Liver (tissue), 8 donors: ENCODE measurements at regions not wholly inside any gene's neighbourhood (a gene's known extent, or its start where the extent isn't known, plus 50 kb on each side); places are given as distances from the start of the nearest gene placed in this dataset.

Experiments used
- DNase-seq: peaks from one replicate; pipeline ENCODE4 v3.0.0-alpha.2; 2017; ENCODE audit warnings: low spot score
- H3K27ac ChIP-seq, 2 donors: one replicate each; pipeline ENCODE4 v1.7.0; 2013; ENCODE audit warnings: inconsistent platforms in 2 of 2, low read length in 2 of 2, control low read depth in 1 of 2, low read depth in 1 of 2, mild to moderate bottlenecking in 1 of 2
- H3K27me3 ChIP-seq, 4 donors: one replicate each; pipeline versions ENCODE4 v1.6.1 to v1.7.0; 2013; ENCODE audit warnings: low read length in 3 of 4, inconsistent platforms in 1 of 4, mild to moderate bottlenecking in 1 of 4, moderate library complexity in 1 of 4; ENCODE audit not compliant: control insufficient read depth in 4 of 4, insufficient read depth in 4 of 4
- H3K36me3 ChIP-seq, 4 donors: one replicate each; pipeline versions ENCODE4 v1.6.1 to v1.7.0; 2013; ENCODE audit warnings: low read length in 3 of 4, mild to moderate bottlenecking in 3 of 4, low read depth in 1 of 4, moderate library complexity in 1 of 4; ENCODE audit not compliant: control insufficient read depth in 4 of 4, insufficient read depth in 3 of 4
- H3K4me1 ChIP-seq, 4 donors: one replicate each; pipeline versions ENCODE4 v1.6.1 to v1.7.0; 2013; ENCODE audit warnings: low read length in 3 of 4, mild to moderate bottlenecking in 3 of 4, moderate library complexity in 1 of 4; ENCODE audit not compliant: control insufficient read depth in 4 of 4, insufficient read depth in 4 of 4
- H3K4me3 ChIP-seq, 3 donors: one replicate each; pipeline versions ENCODE4 v1.6.1 to v1.7.0; 2013; ENCODE audit warnings: low read length in 3 of 3, control low read depth in 1 of 3, low read depth in 1 of 3, mild to moderate bottlenecking in 1 of 3
- H3K9ac ChIP-seq, 2 donors: one replicate each; pipeline ENCODE4 v1.7.0; 2013; ENCODE audit warnings: low read length in 2 of 2, mild to moderate bottlenecking in 2 of 2, moderate library complexity in 2 of 2, control low read depth in 1 of 2, low read depth in 1 of 2
- H3K9me3 ChIP-seq, 4 donors: one replicate each; pipeline versions ENCODE4 v1.6.1 to v1.7.0; 2013; ENCODE audit warnings: low read length in 3 of 4; ENCODE audit not compliant: control insufficient read depth in 4 of 4
- EGR1 ChIP-seq, 2 donors: IDR thresholded peaks; 2 replicates each; pipeline ENCODE4 v1.6.1; 2016 to 2018; ENCODE audit warnings: antibody characterized with exemption in 2 of 2, low read depth in 2 of 2
- FOXA1 ChIP-seq: IDR thresholded peaks from 2 replicates; pipeline ENCODE4 v1.6.1; 2016; ENCODE audit warnings: antibody characterized with exemption
- FOXA2 ChIP-seq: IDR thresholded peaks from 2 replicates; pipeline ENCODE4 v1.6.1; 2016; ENCODE audit warnings: antibody characterized with exemption
- GABPA ChIP-seq, 2 donors: IDR thresholded peaks in 1 of 2; conservative IDR thresholded peaks in 1 of 2; 2 replicates each; pipeline ENCODE4 v1.6.1; 2016; ENCODE audit warnings: antibody characterized with exemption in 2 of 2, mild to moderate bottlenecking in 1 of 2, moderate library complexity in 1 of 2
- HNF4A ChIP-seq, 2 donors: conservative IDR thresholded peaks; 2 replicates each; pipeline ENCODE4 v1.6.1; 2016; ENCODE audit warnings: antibody characterized with exemption in 2 of 2, mild to moderate bottlenecking in 2 of 2
- HNF4G ChIP-seq: IDR thresholded peaks from 2 replicates; pipeline ENCODE4 v1.6.1; 2016; ENCODE audit warnings: antibody characterized with exemption
- JUND ChIP-seq, 2 donors: IDR thresholded peaks; 2 replicates each; pipeline ENCODE4 v1.6.1; 2016; ENCODE audit warnings: antibody characterized with exemption in 2 of 2
- NR2F2 ChIP-seq: IDR thresholded peaks from 2 replicates; pipeline ENCODE4 v1.6.1; 2016; ENCODE audit warnings: antibody characterized with exemption
- RAD21 ChIP-seq, 2 donors: IDR thresholded peaks; 2 replicates each; pipeline ENCODE4 v1.6.1; 2016; ENCODE audit warnings: antibody characterized with exemption in 2 of 2, mild to moderate bottlenecking in 2 of 2
- RXRA ChIP-seq, 2 donors: IDR thresholded peaks; 2 replicates each; pipeline ENCODE4 v1.6.1; 2017 to 2018; ENCODE audit warnings: antibody characterized with exemption in 2 of 2, mild to moderate bottlenecking in 1 of 2
- SP1 ChIP-seq: IDR thresholded peaks from 2 replicates; pipeline ENCODE4 v1.6.1; 2018; ENCODE audit warnings: antibody characterized with exemption, mild to moderate bottlenecking
- TAF1 ChIP-seq: conservative IDR thresholded peaks from 2 replicates; pipeline ENCODE4 v1.6.1; 2016; ENCODE audit warnings: antibody characterized with exemption, mild to moderate bottlenecking
- YY1 ChIP-seq: IDR thresholded peaks from 2 replicates; pipeline ENCODE4 v1.6.1; 2016; ENCODE audit warnings: antibody characterized with exemption, mild to moderate bottlenecking
- WGBS: extraction: QIAGEN DNeasy Blood & Tissue Kit; methylation state at CpG from one replicate; pipeline ENCODE4 v1.1.7; 2013; 5-methylcytosine and 5-hydroxymethylcytosine counted together
- TF ChIP-seq, protein P1 (sequence below): IDR thresholded peaks from 2 replicates; pipeline ENCODE4 v1.6.1; 2016; ENCODE audit warnings: antibody characterized with exemption
- TF ChIP-seq, protein P2 (sequence below): fragments of 150-350 bp; IDR thresholded peaks from 2 replicates; pipeline ENCODE4 v1.5.1; 2017; ENCODE audit warnings: improper control_type of control experiment, low read depth, low read length; ENCODE audit not compliant: missing input control
- TF ChIP-seq, protein P3 (sequence below): IDR thresholded peaks from 2 replicates; pipeline ENCODE4 v1.6.1; 2016; ENCODE audit warnings: antibody characterized with exemption
- TF ChIP-seq, protein P4 (sequence below): IDR thresholded peaks from 2 replicates; pipeline ENCODE4 v1.6.1; 2016; ENCODE audit warnings: antibody characterized with exemption, mild to moderate bottlenecking
- TF ChIP-seq, protein P5 (sequence below): IDR thresholded peaks from 2 replicates; pipeline ENCODE4 v1.6.1; 2016; ENCODE audit warnings: antibody characterized with exemption
- donor health status: healthy.
- donor health status: healthy.
- donor health status: healthy.
- donor health status: healthy.
- donor health status: healthy.

DNA sequence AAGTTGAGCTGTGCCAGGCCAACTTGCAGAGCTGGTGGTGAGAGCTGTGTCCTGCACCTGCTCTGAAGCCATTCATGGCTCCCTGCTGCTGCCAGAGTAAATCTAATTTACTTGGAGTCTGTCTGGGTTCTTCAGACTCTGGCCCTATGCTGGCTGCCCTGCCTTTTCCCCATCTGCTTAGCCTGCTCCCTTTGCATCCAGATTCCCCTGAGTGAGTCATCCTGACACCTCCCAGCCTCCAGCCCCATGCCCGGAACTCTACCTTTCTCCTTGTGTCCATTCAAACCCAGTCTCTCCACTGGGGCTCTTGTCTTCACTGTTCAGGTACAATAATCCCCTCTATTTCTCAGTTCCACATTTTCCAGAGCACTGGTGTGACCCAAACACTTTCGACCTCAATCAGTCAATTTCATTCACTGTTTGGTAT, 434.4 kb upstream of the ZMIZ1 start:
- Histone ChIP-seq H3K4me1 (peaks cover under 1 to 18% (median 13%) of the 10 kb centered on the region in 4 donors), H3K27me3 (no peaks in the 10 kb centered on the region), H3K9me3 (no peaks in the 10 kb centered on the region), H3K36me3 (no peaks in the 10 kb centered on the region), H3K9ac (no peak overlapping the region), H3K27ac (no peak overlapping the region), H3K4me3 (no peak overlapping the region)
- 89% methylated on average over 2 of the region's 2 CpGs for WGBS
- TF ChIP-seq, protein P1, sequence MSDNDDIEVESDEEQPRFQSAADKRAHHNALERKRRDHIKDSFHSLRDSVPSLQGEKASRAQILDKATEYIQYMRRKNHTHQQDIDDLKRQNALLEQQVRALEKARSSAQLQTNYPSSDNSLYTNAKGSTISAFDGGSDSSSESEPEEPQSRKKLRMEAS, result no peak
- no peak for TF ChIP-seq FOXA1
- TF ChIP-seq, protein P2, sequence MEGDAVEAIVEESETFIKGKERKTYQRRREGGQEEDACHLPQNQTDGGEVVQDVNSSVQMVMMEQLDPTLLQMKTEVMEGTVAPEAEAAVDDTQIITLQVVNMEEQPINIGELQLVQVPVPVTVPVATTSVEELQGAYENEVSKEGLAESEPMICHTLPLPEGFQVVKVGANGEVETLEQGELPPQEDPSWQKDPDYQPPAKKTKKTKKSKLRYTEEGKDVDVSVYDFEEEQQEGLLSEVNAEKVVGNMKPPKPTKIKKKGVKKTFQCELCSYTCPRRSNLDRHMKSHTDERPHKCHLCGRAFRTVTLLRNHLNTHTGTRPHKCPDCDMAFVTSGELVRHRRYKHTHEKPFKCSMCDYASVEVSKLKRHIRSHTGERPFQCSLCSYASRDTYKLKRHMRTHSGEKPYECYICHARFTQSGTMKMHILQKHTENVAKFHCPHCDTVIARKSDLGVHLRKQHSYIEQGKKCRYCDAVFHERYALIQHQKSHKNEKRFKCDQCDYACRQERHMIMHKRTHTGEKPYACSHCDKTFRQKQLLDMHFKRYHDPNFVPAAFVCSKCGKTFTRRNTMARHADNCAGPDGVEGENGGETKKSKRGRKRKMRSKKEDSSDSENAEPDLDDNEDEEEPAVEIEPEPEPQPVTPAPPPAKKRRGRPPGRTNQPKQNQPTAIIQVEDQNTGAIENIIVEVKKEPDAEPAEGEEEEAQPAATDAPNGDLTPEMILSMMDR, result no peak
- no peak for TF ChIP-seq NR2F2
- TF ChIP-seq HNF4G, result no peak
- no peak for TF ChIP-seq FOXA2
- no peak for TF ChIP-seq HNF4A (conservative IDR thresholded peaks at IDR 0.05)
- no peak for TF ChIP-seq YY1
- no peak for TF ChIP-seq SP1
- TF ChIP-seq, protein P3, sequence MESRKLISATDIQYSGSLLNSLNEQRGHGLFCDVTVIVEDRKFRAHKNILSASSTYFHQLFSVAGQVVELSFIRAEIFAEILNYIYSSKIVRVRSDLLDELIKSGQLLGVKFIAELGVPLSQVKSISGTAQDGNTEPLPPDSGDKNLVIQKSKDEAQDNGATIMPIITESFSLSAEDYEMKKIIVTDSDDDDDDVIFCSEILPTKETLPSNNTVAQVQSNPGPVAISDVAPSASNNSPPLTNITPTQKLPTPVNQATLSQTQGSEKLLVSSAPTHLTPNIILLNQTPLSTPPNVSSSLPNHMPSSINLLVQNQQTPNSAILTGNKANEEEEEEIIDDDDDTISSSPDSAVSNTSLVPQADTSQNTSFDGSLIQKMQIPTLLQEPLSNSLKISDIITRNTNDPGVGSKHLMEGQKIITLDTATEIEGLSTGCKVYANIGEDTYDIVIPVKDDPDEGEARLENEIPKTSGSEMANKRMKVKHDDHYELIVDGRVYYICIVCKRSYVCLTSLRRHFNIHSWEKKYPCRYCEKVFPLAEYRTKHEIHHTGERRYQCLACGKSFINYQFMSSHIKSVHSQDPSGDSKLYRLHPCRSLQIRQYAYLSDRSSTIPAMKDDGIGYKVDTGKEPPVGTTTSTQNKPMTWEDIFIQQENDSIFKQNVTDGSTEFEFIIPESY, result no peak
- TF ChIP-seq GABPA (IDR thresholded peaks at IDR 0.05 in 1 of 2, conservative IDR thresholded peaks at IDR 0.05 in 1 of 2), result no peak
- no peak for TF ChIP-seq TAF1
- no peak for TF ChIP-seq EGR1 (IDR thresholded peaks at IDR 0.05; ENCODE audit: low read depth in 2 of 2)
- TF ChIP-seq RXRA (IDR thresholded peaks at IDR 0.05), result no peak
- TF ChIP-seq JUND (IDR thresholded peaks at IDR 0.05), result no peak
- DNase-seq, result no peak

DNA sequence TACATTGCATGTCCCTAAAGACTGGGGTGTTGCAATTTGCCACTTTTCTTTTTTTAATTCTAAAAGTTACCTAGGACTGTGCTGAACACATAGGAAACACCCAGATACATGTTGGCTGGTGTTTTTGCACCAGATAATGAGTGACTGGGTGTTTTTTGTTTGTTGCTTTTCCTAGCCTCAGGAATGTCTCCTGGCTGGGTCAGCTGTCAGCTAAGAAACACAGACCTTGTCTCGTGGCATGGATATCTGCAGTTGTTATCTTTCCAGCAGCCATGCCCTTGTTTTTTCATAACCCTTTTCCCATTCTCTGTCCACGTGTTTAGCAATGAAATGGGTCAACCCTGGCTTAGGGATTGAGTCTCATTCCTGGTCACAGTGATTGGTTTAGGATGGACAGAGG, 433.9 kb upstream of the ZMIZ1 start:
- TF ChIP-seq SP1 (no peak), RAD21 (IDR thresholded peaks at IDR 0.05) (no peak), HNF4A (conservative IDR thresholded peaks at IDR 0.05) (no peak), NR2F2 (no peak), TAF1 (no peak), GABPA (IDR thresholded peaks at IDR 0.05 in 1 of 2, conservative IDR thresholded peaks at IDR 0.05 in 1 of 2) (no peak), HNF4G (no peak), YY1 (no peak), JUND (IDR thresholded peaks at IDR 0.05) (no peak)
- TF ChIP-seq, protein P1, result no peak
- TF ChIP-seq, protein P2, result no peak
- TF ChIP-seq, protein P4, sequence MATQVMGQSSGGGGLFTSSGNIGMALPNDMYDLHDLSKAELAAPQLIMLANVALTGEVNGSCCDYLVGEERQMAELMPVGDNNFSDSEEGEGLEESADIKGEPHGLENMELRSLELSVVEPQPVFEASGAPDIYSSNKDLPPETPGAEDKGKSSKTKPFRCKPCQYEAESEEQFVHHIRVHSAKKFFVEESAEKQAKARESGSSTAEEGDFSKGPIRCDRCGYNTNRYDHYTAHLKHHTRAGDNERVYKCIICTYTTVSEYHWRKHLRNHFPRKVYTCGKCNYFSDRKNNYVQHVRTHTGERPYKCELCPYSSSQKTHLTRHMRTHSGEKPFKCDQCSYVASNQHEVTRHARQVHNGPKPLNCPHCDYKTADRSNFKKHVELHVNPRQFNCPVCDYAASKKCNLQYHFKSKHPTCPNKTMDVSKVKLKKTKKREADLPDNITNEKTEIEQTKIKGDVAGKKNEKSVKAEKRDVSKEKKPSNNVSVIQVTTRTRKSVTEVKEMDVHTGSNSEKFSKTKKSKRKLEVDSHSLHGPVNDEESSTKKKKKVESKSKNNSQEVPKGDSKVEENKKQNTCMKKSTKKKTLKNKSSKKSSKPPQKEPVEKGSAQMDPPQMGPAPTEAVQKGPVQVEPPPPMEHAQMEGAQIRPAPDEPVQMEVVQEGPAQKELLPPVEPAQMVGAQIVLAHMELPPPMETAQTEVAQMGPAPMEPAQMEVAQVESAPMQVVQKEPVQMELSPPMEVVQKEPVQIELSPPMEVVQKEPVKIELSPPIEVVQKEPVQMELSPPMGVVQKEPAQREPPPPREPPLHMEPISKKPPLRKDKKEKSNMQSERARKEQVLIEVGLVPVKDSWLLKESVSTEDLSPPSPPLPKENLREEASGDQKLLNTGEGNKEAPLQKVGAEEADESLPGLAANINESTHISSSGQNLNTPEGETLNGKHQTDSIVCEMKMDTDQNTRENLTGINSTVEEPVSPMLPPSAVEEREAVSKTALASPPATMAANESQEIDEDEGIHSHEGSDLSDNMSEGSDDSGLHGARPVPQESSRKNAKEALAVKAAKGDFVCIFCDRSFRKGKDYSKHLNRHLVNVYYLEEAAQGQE, result no peak
- TF ChIP-seq, protein P5, sequence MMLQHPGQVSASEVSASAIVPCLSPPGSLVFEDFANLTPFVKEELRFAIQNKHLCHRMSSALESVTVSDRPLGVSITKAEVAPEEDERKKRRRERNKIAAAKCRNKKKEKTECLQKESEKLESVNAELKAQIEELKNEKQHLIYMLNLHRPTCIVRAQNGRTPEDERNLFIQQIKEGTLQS, result no peak
- 67% methylated on average over 2 of the region's 2 CpGs for WGBS
- Histone ChIP-seq H3K36me3 (no peaks in the 10 kb centered on the region), H3K4me1 (peaks cover under 1 to 18% (median 14%) of the 10 kb centered on the region in 4 donors), H3K9me3 (no peaks in the 10 kb centered on the region), H3K27me3 (no peaks in the 10 kb centered on the region), H3K9ac (no peak overlapping the region), H3K4me3 (no peak overlapping the region), H3K27ac (no peak overlapping the region)
- DNase-seq, result no peak
